Natural killer cell (primary cell): ENCODE measurements at regions not wholly inside any gene's neighbourhood (a gene's known extent, or its start where the extent isn't known, plus 50 kb on each side); places are given as distances from the start of the nearest gene placed in this dataset.

Experiments used
- ATAC-seq, 3 donors: fragments of 150-1000 bp in 2 of 3; fragments of 200-7000 bp in 1 of 3; cut with Tn5 transposase; 1 replicate in 1 of 3; 2 replicates in 2 of 3; pipeline ENCODE4 v1.10.0; 2021; ENCODE audit warnings: mild to moderate bottlenecking in 2 of 3, moderate library complexity in 2 of 3
- DNase-seq, 2 donors: peaks; one replicate each; pipeline versions ENCODE4 v3.0.0 to v3.0.0-alpha.2; 2013 to 2021; ENCODE audit warnings: mixed read lengths in 1 of 2
- H3K27ac ChIP-seq: one replicate; pipeline ENCODE4 v1.5.1; 2013; ENCODE audit warnings: mild to moderate bottlenecking, low read length
- H3K27me3 ChIP-seq: one replicate; pipeline ENCODE4 v1.6.1; 2013; ENCODE audit warnings: low read length; ENCODE audit not compliant: control insufficient read depth, insufficient read depth
- H3K36me3 ChIP-seq: one replicate; pipeline ENCODE4 v1.6.1; 2013; ENCODE audit warnings: low read length; ENCODE audit not compliant: control insufficient read depth, insufficient read depth
- H3K4me1 ChIP-seq: one replicate; pipeline ENCODE4 v1.6.1; 2013; ENCODE audit warnings: low read length; ENCODE audit not compliant: control insufficient read depth, insufficient read depth
- H3K4me3 ChIP-seq: one replicate; pipeline ENCODE4 v1.5.1; 2013; ENCODE audit warnings: low read length
- H3K9me3 ChIP-seq: one replicate; pipeline ENCODE4 v1.6.1; 2013; ENCODE audit warnings: low read length; ENCODE audit not compliant: control insufficient read depth, insufficient read depth
- H3K27ac Mint-ChIP-seq, 2 donors: one replicate each; pipeline ENCODE4 v1.8.0; 2022; ENCODE audit warnings: mild to moderate bottlenecking in 2 of 2, mixed read lengths in 2 of 2, moderate library complexity in 1 of 2
- H3K27me3 Mint-ChIP-seq, 2 donors: one replicate each; pipeline ENCODE4 v1.8.0; 2022; ENCODE audit warnings: low read depth in 2 of 2, mixed read lengths in 2 of 2
- H3K36me3 Mint-ChIP-seq: one replicate; pipeline ENCODE4 v1.8.0; 2022; ENCODE audit warnings: mixed read lengths
- H3K4me1 Mint-ChIP-seq, 2 donors: one replicate each; pipeline ENCODE4 v1.8.0; 2022; ENCODE audit warnings: mixed read lengths in 2 of 2
- H3K4me3 Mint-ChIP-seq: one replicate; pipeline ENCODE4 v1.8.0; 2022; ENCODE audit warnings: mild to moderate bottlenecking, moderate library complexity, mixed read lengths
- H3K9me3 Mint-ChIP-seq, 2 donors: one replicate each; pipeline ENCODE4 v1.8.0; 2022; ENCODE audit warnings: mixed read lengths in 2 of 2
- CTCF ChIP-seq: fragments of 200-600 bp; IDR thresholded peaks from one replicate; pipeline ENCODE4 v1.8.0; 2022; ENCODE audit warnings: antibody characterized with exemption
- WGBS: methylation state at CpG from one replicate; pipeline ENCODE4 v1.1.7; 2013; ENCODE audit warnings: missing lambda C conversion rate; ENCODE audit not compliant: insufficient coverage; 5-methylcytosine and 5-hydroxymethylcytosine counted together
- intact Hi-C: fragments of 100-400 bp; cut with micrococcal nuclease; formaldehyde crosslinking; loops from one replicate; pipeline ENCODE4 v1.14.2; 2022

- Histone ChIP-seq H3K27me3 (no peaks in the 10 kb centered on the region), H3K36me3 (no peaks in the 10 kb centered on the region), H3K27ac (no peak overlapping the region), H3K4me1 (no peaks in the 10 kb centered on the region), H3K4me3 (no peak overlapping the region), H3K9me3 (no peaks in the 10 kb centered on the region)
- Mint-ChIP-seq H3K27me3 (no peaks in the 10 kb centered on the region), H3K36me3 (peaks cover 5% of the 10 kb centered on the region), H3K4me3 (no peak overlapping the region), H3K9me3 (peaks cover 8 to 12% of the 10 kb centered on the region in 2 donors), H3K27ac (no peak overlapping the region), H3K4me1 (no peaks in the 10 kb centered on the region)
- 39% methylated on average over 2 of the region's 2 CpGs for WGBS
- no peak for ATAC-seq
- intact Hi-C loops = no loop called here
- no peak for TF ChIP-seq CTCF
- DNase-seq = no peak
Measured at GRCh38 chr16:60586493-60586892, 1449.7 kb downstream of the CDH8 start.

GRCh38 chr16:60582528-60582927 lies 1453.7 kb downstream of the CDH8 start:
- Mint-ChIP-seq H3K4me3 (no peak overlapping the region), H3K9me3 (peaks cover 12 to 13% of the 10 kb centered on the region in 2 donors), H3K27me3 (no peaks in the 10 kb centered on the region), H3K36me3 (peaks cover 9% of the 10 kb centered on the region), H3K27ac (no peak overlapping the region), H3K4me1 (no peaks in the 10 kb centered on the region)
- no peaks in the 10 kb centered on the region for H3K9me3 ChIP-seq
- TF ChIP-seq CTCF = no peak
- no peaks in the 10 kb centered on the region for H3K36me3 ChIP-seq
- ATAC-seq (no peak), DNase-seq (no peak)
- H3K27ac ChIP-seq = no peak overlapping the region
- whole genome bisulfite sequencing = 91% methylated on average over 4 of the region's 4 CpGs
- no peaks in the 10 kb centered on the region for H3K27me3 ChIP-seq
- intact Hi-C loops = no loop called here
- no peaks in the 10 kb centered on the region for H3K4me1 ChIP-seq
- H3K4me3 ChIP-seq = no peak overlapping the region

- H3K27me3 Mint-ChIP-seq = no peaks in the 10 kb centered on the region
- TF ChIP-seq CTCF = no peak
- Histone ChIP-seq H3K27me3 (no peaks in the 10 kb centered on the region), H3K27ac (no peak overlapping the region), H3K9me3 (no peaks in the 10 kb centered on the region), H3K4me3 (no peak overlapping the region), H3K4me1 (no peaks in the 10 kb centered on the region), H3K36me3 (no peaks in the 10 kb centered on the region)
- H3K4me3 Mint-ChIP-seq = no peak overlapping the region
- no peaks in the 10 kb centered on the region for H3K4me1 Mint-ChIP-seq
- H3K9me3 Mint-ChIP-seq = peaks cover 12 to 16% of the 10 kb centered on the region in 2 donors
- no peak overlapping the region for H3K27ac Mint-ChIP-seq
- intact Hi-C loops = no loop called here
- DNase-seq (no peak), ATAC-seq (no peak)
- H3K36me3 Mint-ChIP-seq = peaks cover 7% of the 10 kb centered on the region
Measured at GRCh38 chr16:60566901-60567300, 1469.3 kb downstream of the CDH8 start.

GRCh38 chr16:60564588-60564987 lies 1471.7 kb downstream of the CDH8 start:
- H3K4me1 Mint-ChIP-seq = no peaks in the 10 kb centered on the region
- no peak for DNase-seq
- H3K36me3 Mint-ChIP-seq = peaks cover 7% of the 10 kb centered on the region
- no peaks in the 10 kb centered on the region for H3K36me3 ChIP-seq
- no peak overlapping the region for H3K27ac Mint-ChIP-seq
- intact Hi-C loops = no loop called here
- H3K9me3 Mint-ChIP-seq = peaks cover 13 to 14% of the 10 kb centered on the region in 2 donors
- H3K4me1 ChIP-seq = no peaks in the 10 kb centered on the region
- H3K27me3 Mint-ChIP-seq = no peaks in the 10 kb centered on the region
- 92% methylated on average over 2 of the region's 2 CpGs for WGBS
- H3K27ac ChIP-seq = no peak overlapping the region
- H3K4me3 ChIP-seq = no peak overlapping the region
- no peaks in the 10 kb centered on the region for H3K27me3 ChIP-seq
- H3K9me3 ChIP-seq = no peaks in the 10 kb centered on the region
- no peak for TF ChIP-seq CTCF
- no peak overlapping the region for H3K4me3 Mint-ChIP-seq
- no peak for ATAC-seq
